ENCODE measurements at regions not wholly inside any gene's neighbourhood (a gene's known extent, or its start where the extent isn't known, plus 50 kb on each side); places are given as distances from the start of the nearest gene placed in this dataset.

DNA sequence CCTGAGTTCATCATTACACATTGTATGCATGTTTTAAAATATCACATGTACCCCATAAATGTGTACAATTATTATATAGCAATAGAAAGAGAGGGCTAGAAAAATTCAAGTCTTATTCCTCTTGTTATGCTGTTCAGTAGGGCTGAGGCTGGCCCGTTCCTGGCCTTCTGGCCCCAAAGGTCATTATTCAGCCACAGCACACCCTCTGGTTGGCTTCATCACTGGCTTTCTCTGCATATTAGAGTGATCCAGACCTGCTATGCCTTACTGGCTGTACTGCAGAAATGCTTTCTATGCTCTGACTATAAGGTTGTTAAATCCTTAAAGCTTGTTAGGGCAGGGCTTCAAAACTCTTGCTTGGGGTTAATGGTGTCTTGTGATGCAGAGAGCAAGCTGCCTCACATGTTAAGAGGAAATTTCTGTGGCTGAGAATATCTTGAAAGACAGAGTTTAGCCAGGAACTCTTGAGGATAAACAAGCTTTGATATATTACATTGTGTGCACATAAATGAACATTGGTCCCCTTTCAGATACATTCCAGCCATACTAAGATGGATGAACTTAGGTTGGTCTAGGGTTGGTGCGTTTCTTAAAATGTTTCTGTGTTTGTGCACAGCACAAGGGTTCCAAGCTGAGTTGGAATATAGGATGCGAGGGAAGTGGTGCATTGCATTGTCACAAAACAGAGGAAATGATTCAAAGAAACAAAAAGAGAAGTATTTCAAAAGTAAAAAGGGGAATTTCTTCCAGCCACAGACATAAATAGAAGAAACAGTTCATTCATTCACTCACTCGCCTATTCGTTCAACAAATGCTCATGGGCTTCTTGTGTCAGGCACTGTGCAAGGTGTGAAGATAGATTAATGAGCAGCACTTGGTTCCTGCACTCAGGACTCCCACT is 61.6 kb upstream of the WDR11 start:
- no peak for TF ChIP-seq SOX15 (CRISPR knock-in tag; IDR thresholded peaks at IDR 0.05)
- no peak for TF ChIP-seq SMAD3 (CRISPR knock-in tag; IDR thresholded peaks at IDR 0.05; ENCODE audit: borderline replicate concordance)
- TF ChIP-seq, protein P1, sequence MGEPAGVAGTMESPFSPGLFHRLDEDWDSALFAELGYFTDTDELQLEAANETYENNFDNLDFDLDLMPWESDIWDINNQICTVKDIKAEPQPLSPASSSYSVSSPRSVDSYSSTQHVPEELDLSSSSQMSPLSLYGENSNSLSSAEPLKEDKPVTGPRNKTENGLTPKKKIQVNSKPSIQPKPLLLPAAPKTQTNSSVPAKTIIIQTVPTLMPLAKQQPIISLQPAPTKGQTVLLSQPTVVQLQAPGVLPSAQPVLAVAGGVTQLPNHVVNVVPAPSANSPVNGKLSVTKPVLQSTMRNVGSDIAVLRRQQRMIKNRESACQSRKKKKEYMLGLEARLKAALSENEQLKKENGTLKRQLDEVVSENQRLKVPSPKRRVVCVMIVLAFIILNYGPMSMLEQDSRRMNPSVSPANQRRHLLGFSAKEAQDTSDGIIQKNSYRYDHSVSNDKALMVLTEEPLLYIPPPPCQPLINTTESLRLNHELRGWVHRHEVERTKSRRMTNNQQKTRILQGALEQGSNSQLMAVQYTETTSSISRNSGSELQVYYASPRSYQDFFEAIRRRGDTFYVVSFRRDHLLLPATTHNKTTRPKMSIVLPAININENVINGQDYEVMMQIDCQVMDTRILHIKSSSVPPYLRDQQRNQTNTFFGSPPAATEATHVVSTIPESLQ (CRISPR knock-in tag; IDR thresholded peaks at IDR 0.05): no peak
- TF ChIP-seq JAZF1 (CRISPR knock-in tag; IDR thresholded peaks at IDR 0.05): no peak
- TF ChIP-seq NR3C1 (CRISPR knock-in tag; conservative IDR thresholded peaks at IDR 0.05; ENCODE audit: low read depth): no peak
- TF ChIP-seq, protein P2, sequence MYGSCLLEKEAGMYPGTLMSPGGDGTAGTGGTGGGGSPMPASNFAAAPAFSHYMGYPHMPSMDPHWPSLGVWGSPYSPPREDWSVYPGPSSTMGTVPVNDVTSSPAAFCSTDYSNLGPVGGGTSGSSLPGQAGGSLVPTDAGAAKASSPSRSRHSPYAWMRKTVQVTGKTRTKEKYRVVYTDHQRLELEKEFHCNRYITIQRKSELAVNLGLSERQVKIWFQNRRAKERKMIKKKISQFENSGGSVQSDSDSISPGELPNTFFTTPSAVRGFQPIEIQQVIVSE (CRISPR knock-in tag; IDR thresholded peaks at IDR 0.05; ENCODE audit: borderline replicate concordance): no peak
- TF ChIP-seq MYBL2 (CRISPR knock-in tag; IDR thresholded peaks at IDR 0.05): no peak
- TF ChIP-seq, protein P3, sequence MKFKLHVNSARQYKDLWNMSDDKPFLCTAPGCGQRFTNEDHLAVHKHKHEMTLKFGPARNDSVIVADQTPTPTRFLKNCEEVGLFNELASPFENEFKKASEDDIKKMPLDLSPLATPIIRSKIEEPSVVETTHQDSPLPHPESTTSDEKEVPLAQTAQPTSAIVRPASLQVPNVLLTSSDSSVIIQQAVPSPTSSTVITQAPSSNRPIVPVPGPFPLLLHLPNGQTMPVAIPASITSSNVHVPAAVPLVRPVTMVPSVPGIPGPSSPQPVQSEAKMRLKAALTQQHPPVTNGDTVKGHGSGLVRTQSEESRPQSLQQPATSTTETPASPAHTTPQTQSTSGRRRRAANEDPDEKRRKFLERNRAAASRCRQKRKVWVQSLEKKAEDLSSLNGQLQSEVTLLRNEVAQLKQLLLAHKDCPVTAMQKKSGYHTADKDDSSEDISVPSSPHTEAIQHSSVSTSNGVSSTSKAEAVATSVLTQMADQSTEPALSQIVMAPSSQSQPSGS (CRISPR knock-in tag; IDR thresholded peaks at IDR 0.05; ENCODE audit: borderline replicate concordance, low read depth): no peak
- TF ChIP-seq PRRX2 (CRISPR knock-in tag; IDR thresholded peaks at IDR 0.05): no peak
- no peak for TF ChIP-seq NR1H2 (CRISPR knock-in tag; IDR thresholded peaks at IDR 0.05)
- no peak for TF ChIP-seq IRF2 (CRISPR knock-in tag; IDR thresholded peaks at IDR 0.05; ENCODE audit: borderline replicate concordance, low read depth)
- TF ChIP-seq SP1 (CRISPR knock-in tag; conservative IDR thresholded peaks at IDR 0.05): no peak
- TF ChIP-seq ZNF423 (CRISPR knock-in tag; IDR thresholded peaks at IDR 0.05): no peak
- no peak for TF ChIP-seq OVOL2 (CRISPR knock-in tag; IDR thresholded peaks at IDR 0.05; ENCODE audit: borderline replicate concordance)
- TF ChIP-seq, protein P4, sequence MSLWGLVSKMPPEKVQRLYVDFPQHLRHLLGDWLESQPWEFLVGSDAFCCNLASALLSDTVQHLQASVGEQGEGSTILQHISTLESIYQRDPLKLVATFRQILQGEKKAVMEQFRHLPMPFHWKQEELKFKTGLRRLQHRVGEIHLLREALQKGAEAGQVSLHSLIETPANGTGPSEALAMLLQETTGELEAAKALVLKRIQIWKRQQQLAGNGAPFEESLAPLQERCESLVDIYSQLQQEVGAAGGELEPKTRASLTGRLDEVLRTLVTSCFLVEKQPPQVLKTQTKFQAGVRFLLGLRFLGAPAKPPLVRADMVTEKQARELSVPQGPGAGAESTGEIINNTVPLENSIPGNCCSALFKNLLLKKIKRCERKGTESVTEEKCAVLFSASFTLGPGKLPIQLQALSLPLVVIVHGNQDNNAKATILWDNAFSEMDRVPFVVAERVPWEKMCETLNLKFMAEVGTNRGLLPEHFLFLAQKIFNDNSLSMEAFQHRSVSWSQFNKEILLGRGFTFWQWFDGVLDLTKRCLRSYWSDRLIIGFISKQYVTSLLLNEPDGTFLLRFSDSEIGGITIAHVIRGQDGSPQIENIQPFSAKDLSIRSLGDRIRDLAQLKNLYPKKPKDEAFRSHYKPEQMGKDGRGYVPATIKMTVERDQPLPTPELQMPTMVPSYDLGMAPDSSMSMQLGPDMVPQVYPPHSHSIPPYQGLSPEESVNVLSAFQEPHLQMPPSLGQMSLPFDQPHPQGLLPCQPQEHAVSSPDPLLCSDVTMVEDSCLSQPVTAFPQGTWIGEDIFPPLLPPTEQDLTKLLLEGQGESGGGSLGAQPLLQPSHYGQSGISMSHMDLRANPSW (CRISPR knock-in tag; conservative IDR thresholded peaks at IDR 0.05; ENCODE audit: low read depth): no peak
- H3K4me3 Mint-ChIP-seq: no peak overlapping the region
- POLR2A ChIA-PET: no interaction called here
- H3K4me1 Mint-ChIP-seq: peaks cover 14% of the 10 kb centered on the region
- ATAC-seq (no peak), DNase-seq (ENCODE audit: low spot score) (no peak)
- CTCF ChIA-PET: interaction anchor here (0.5 kb wide), 1 partner anchor 150 kb away, joined by 3 read pairs; no protein-coding TSS in a partner anchor
- H3K9me3 Mint-ChIP-seq: peaks cover 15% of the 10 kb centered on the region
- H3K36me3 Mint-ChIP-seq: no peaks in the 10 kb centered on the region
- no peaks in the 10 kb centered on the region; the same call in 1 of the 2 replicates for H3K27me3 Mint-ChIP-seq (ENCODE audit: low read depth)
- no peak overlapping the region for H3K27ac Mint-ChIP-seq

DNA sequence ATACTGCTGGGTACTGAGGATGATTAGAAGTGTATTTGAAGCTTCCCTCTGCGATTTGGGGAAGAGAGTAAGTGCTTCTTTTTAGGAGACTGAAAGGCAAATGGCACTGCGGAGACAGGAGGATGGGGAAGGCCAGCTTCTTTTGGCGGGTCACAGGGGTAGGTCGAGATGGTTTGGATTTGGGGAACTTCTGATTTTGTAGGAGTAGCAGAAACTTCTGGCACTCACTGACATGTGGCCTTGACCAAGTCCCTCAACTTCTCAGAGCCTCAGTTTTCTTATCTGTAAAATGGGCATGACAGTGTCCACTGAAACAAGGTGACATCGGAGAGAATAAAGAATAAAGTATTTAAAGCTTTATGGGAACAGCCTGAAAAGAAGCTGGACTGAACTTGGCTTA is 59.8 kb upstream of the WDR11 start:
- CTCF ChIA-PET: no interaction called here
- TF ChIP-seq, protein P5, sequence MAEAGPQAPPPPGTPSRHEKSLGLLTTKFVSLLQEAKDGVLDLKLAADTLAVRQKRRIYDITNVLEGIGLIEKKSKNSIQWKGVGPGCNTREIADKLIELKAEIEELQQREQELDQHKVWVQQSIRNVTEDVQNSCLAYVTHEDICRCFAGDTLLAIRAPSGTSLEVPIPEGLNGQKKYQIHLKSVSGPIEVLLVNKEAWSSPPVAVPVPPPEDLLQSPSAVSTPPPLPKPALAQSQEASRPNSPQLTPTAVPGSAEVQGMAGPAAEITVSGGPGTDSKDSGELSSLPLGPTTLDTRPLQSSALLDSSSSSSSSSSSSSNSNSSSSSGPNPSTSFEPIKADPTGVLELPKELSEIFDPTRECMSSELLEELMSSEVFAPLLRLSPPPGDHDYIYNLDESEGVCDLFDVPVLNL (CRISPR knock-in tag; IDR thresholded peaks at IDR 0.05; ENCODE audit: borderline replicate concordance, low read depth): no peak
- TF ChIP-seq NFE2L1 (CRISPR knock-in tag; IDR thresholded peaks at IDR 0.05): no peak
- TF ChIP-seq TCF7 (CRISPR knock-in tag; IDR thresholded peaks at IDR 0.05; ENCODE audit: low read depth): no peak
- TF ChIP-seq, protein P6, sequence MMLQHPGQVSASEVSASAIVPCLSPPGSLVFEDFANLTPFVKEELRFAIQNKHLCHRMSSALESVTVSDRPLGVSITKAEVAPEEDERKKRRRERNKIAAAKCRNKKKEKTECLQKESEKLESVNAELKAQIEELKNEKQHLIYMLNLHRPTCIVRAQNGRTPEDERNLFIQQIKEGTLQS (CRISPR knock-in tag; conservative IDR thresholded peaks at IDR 0.05): no peak
- TF ChIP-seq, protein P7, sequence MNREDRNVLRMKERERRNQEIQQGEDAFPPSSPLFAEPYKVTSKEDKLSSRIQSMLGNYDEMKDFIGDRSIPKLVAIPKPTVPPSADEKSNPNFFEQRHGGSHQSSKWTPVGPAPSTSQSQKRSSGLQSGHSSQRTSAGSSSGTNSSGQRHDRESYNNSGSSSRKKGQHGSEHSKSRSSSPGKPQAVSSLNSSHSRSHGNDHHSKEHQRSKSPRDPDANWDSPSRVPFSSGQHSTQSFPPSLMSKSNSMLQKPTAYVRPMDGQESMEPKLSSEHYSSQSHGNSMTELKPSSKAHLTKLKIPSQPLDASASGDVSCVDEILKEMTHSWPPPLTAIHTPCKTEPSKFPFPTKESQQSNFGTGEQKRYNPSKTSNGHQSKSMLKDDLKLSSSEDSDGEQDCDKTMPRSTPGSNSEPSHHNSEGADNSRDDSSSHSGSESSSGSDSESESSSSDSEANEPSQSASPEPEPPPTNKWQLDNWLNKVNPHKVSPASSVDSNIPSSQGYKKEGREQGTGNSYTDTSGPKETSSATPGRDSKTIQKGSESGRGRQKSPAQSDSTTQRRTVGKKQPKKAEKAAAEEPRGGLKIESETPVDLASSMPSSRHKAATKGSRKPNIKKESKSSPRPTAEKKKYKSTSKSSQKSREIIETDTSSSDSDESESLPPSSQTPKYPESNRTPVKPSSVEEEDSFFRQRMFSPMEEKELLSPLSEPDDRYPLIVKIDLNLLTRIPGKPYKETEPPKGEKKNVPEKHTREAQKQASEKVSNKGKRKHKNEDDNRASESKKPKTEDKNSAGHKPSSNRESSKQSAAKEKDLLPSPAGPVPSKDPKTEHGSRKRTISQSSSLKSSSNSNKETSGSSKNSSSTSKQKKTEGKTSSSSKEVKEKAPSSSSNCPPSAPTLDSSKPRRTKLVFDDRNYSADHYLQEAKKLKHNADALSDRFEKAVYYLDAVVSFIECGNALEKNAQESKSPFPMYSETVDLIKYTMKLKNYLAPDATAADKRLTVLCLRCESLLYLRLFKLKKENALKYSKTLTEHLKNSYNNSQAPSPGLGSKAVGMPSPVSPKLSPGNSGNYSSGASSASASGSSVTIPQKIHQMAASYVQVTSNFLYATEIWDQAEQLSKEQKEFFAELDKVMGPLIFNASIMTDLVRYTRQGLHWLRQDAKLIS (CRISPR knock-in tag; IDR thresholded peaks at IDR 0.05; ENCODE audit: borderline replicate concordance): no peak
- no peak for TF ChIP-seq RORB (CRISPR knock-in tag; IDR thresholded peaks at IDR 0.05)

More for the DNA sequence above, 59.8 kb upstream of the WDR11 start:
- no peaks in the 10 kb centered on the region for H3K27me3 Mint-ChIP-seq (ENCODE audit: low read depth)
- peaks cover 14% of the 10 kb centered on the region for H3K4me1 Mint-ChIP-seq
- no peak for DNase-seq (ENCODE audit: low spot score)
- H3K9me3 Mint-ChIP-seq: peaks cover 7% of the 10 kb centered on the region
- H3K36me3 Mint-ChIP-seq: no peaks in the 10 kb centered on the region
- H3K27ac Mint-ChIP-seq: no peak overlapping the region
- no peak overlapping the region for H3K4me3 Mint-ChIP-seq
- POLR2A ChIA-PET: no interaction called here
- ATAC-seq: no peak
